ENCODE measurements at regions not wholly inside any gene's neighbourhood (a gene's known extent, or its start where the extent isn't known, plus 50 kb on each side); places are given as distances from the start of the nearest gene placed in this dataset.

GRCh38 chr2:14540015-14540414 is 92.5 kb upstream of the LRATD1 start:
- ChIA-PET POLR2A (no interaction called here), CTCF (no interaction called here)
- ATAC-seq (no peak), DNase-seq (no peak)
- Mint-ChIP-seq H3K4me1 (ENCODE audit: low read depth) (no peaks in the 10 kb centered on the region), H3K36me3 (ENCODE audit: low read depth) (no peaks in the 10 kb centered on the region), H3K4me3 (no peak overlapping the region), H3K9me3 (ENCODE audit: insufficient read depth) (no peaks in the 10 kb centered on the region), H3K27ac (no peak overlapping the region), H3K27me3 (ENCODE audit: low read depth) (no peaks in the 10 kb centered on the region)

GRCh38 chr2:14543284-14543683 is 89.2 kb upstream of the LRATD1 start:
- H3K36me3 Mint-ChIP-seq (ENCODE audit: low read depth), result no peaks in the 10 kb centered on the region
- H3K4me1 Mint-ChIP-seq (ENCODE audit: low read depth), result no peaks in the 10 kb centered on the region
- ATAC-seq (no peak), DNase-seq (no peak)
- no peaks in the 10 kb centered on the region for H3K9me3 Mint-ChIP-seq (ENCODE audit: insufficient read depth)
- ChIA-PET POLR2A (no interaction called here), CTCF (no interaction called here)
- no peak overlapping the region for H3K27ac Mint-ChIP-seq
- H3K27me3 Mint-ChIP-seq (ENCODE audit: low read depth), result no peaks in the 10 kb centered on the region
- no peak overlapping the region for H3K4me3 Mint-ChIP-seq

GRCh38 chr2:14544247-14544646 is 88.3 kb upstream of the LRATD1 start:
- Mint-ChIP-seq H3K4me1 (ENCODE audit: low read depth) (no peaks in the 10 kb centered on the region), H3K27me3 (ENCODE audit: low read depth) (no peaks in the 10 kb centered on the region), H3K36me3 (ENCODE audit: low read depth) (no peaks in the 10 kb centered on the region), H3K9me3 (ENCODE audit: insufficient read depth) (no peaks in the 10 kb centered on the region), H3K27ac (no peak overlapping the region), H3K4me3 (no peak overlapping the region)
- CTCF ChIA-PET, result no interaction called here
- no peak for DNase-seq
- POLR2A ChIA-PET, result no interaction called here
- no peak for ATAC-seq

GRCh38 chr2:14547830-14548229 is 84.7 kb upstream of the LRATD1 start:
- no peak overlapping the region for H3K4me3 Mint-ChIP-seq
- ATAC-seq, result no peak
- CTCF ChIA-PET, result no interaction called here
- no peak overlapping the region for H3K27ac Mint-ChIP-seq
- H3K27me3 Mint-ChIP-seq (ENCODE audit: low read depth), result no peaks in the 10 kb centered on the region
- H3K4me1 Mint-ChIP-seq (ENCODE audit: low read depth), result no peaks in the 10 kb centered on the region
- H3K9me3 Mint-ChIP-seq (ENCODE audit: insufficient read depth), result no peaks in the 10 kb centered on the region
- H3K36me3 Mint-ChIP-seq (ENCODE audit: low read depth), result no peaks in the 10 kb centered on the region
- no peak for DNase-seq
- POLR2A ChIA-PET, result no interaction called here

- Mint-ChIP-seq H3K4me3 (no peak overlapping the region), H3K27me3 (ENCODE audit: low read depth) (no peaks in the 10 kb centered on the region), H3K4me1 (ENCODE audit: low read depth) (no peaks in the 10 kb centered on the region), H3K27ac (no peak overlapping the region), H3K9me3 (ENCODE audit: insufficient read depth) (no peaks in the 10 kb centered on the region), H3K36me3 (ENCODE audit: low read depth) (no peaks in the 10 kb centered on the region)
- DNase-seq (no peak), ATAC-seq (no peak)
- ChIA-PET CTCF (no interaction called here), POLR2A (no interaction called here)
Observed at GRCh38 chr2:14550658-14551057, 81.9 kb upstream of the LRATD1 start.

- H3K36me3 Mint-ChIP-seq (ENCODE audit: low read depth), result no peaks in the 10 kb centered on the region
- no peaks in the 10 kb centered on the region for H3K27me3 Mint-ChIP-seq (ENCODE audit: low read depth)
- no peak overlapping the region for H3K27ac Mint-ChIP-seq
- DNase-seq (no peak), ATAC-seq (no peak)
- no peaks in the 10 kb centered on the region for H3K9me3 Mint-ChIP-seq (ENCODE audit: insufficient read depth)
- ChIA-PET POLR2A (no interaction called here), CTCF (no interaction called here)
- H3K4me1 Mint-ChIP-seq (ENCODE audit: low read depth), result no peaks in the 10 kb centered on the region
- no peak overlapping the region for H3K4me3 Mint-ChIP-seq
Observed at GRCh38 chr2:14551069-14551468, 81.4 kb upstream of the LRATD1 start.

GRCh38 chr2:14552286-14552685 is 80.2 kb upstream of the LRATD1 start:
- H3K4me1 Mint-ChIP-seq (ENCODE audit: low read depth), result no peaks in the 10 kb centered on the region
- ChIA-PET POLR2A (no interaction called here), CTCF (no interaction called here)
- H3K27me3 Mint-ChIP-seq (ENCODE audit: low read depth), result no peaks in the 10 kb centered on the region
- ATAC-seq (no peak), DNase-seq (no peak)
- no peak overlapping the region for H3K27ac Mint-ChIP-seq
- H3K9me3 Mint-ChIP-seq (ENCODE audit: insufficient read depth), result no peaks in the 10 kb centered on the region
- H3K4me3 Mint-ChIP-seq, result no peak overlapping the region
- no peaks in the 10 kb centered on the region for H3K36me3 Mint-ChIP-seq (ENCODE audit: low read depth)

- ATAC-seq (no peak), DNase-seq (no peak)
- no peaks in the 10 kb centered on the region for H3K4me1 Mint-ChIP-seq (ENCODE audit: low read depth)
- no peak overlapping the region for H3K27ac Mint-ChIP-seq
- H3K9me3 Mint-ChIP-seq (ENCODE audit: insufficient read depth), result no peaks in the 10 kb centered on the region
- H3K27me3 Mint-ChIP-seq (ENCODE audit: low read depth), result no peaks in the 10 kb centered on the region
- H3K4me3 Mint-ChIP-seq, result no peak overlapping the region
- CTCF ChIA-PET, result no interaction called here
- POLR2A ChIA-PET, result no interaction called here
- H3K36me3 Mint-ChIP-seq (ENCODE audit: low read depth), result no peaks in the 10 kb centered on the region
Observed at GRCh38 chr2:14552818-14553217, 79.7 kb upstream of the LRATD1 start.

- no peak overlapping the region for H3K4me3 Mint-ChIP-seq
- no peak overlapping the region for H3K27ac Mint-ChIP-seq
- ATAC-seq, result no peak
- H3K9me3 Mint-ChIP-seq (ENCODE audit: insufficient read depth), result no peaks in the 10 kb centered on the region
- H3K36me3 Mint-ChIP-seq (ENCODE audit: low read depth), result no peaks in the 10 kb centered on the region
- H3K27me3 Mint-ChIP-seq (ENCODE audit: low read depth), result no peaks in the 10 kb centered on the region
- H3K4me1 Mint-ChIP-seq (ENCODE audit: low read depth), result no peaks in the 10 kb centered on the region
- CTCF ChIA-PET, result no interaction called here
- POLR2A ChIA-PET, result no interaction called here
- no peak for DNase-seq
Observed at GRCh38 chr2:14554849-14555545, 77.5 kb upstream of the LRATD1 start.

GRCh38 chr2:14557111-14557510 is 75.4 kb upstream of the LRATD1 start:
- ATAC-seq, result no peak
- no peak for DNase-seq
- H3K4me1 Mint-ChIP-seq (ENCODE audit: low read depth), result no peaks in the 10 kb centered on the region
- H3K36me3 Mint-ChIP-seq (ENCODE audit: low read depth), result no peaks in the 10 kb centered on the region
- H3K27ac Mint-ChIP-seq, result no peak overlapping the region
- no peaks in the 10 kb centered on the region for H3K27me3 Mint-ChIP-seq (ENCODE audit: low read depth)
- H3K4me3 Mint-ChIP-seq, result no peak overlapping the region
- H3K9me3 Mint-ChIP-seq (ENCODE audit: insufficient read depth), result no peaks in the 10 kb centered on the region
- ChIA-PET POLR2A (no interaction called here), CTCF (no interaction called here)

- ATAC-seq (no peak), DNase-seq (no peak)
- no peak overlapping the region for H3K4me3 Mint-ChIP-seq
- H3K36me3 Mint-ChIP-seq (ENCODE audit: low read depth), result no peaks in the 10 kb centered on the region
- no peak overlapping the region for H3K27ac Mint-ChIP-seq
- H3K4me1 Mint-ChIP-seq (ENCODE audit: low read depth), result no peaks in the 10 kb centered on the region
- CTCF ChIA-PET, result no interaction called here
- no peaks in the 10 kb centered on the region for H3K27me3 Mint-ChIP-seq (ENCODE audit: low read depth)
- POLR2A ChIA-PET, result no interaction called here
- no peaks in the 10 kb centered on the region for H3K9me3 Mint-ChIP-seq (ENCODE audit: insufficient read depth)
Observed at GRCh38 chr2:14557916-14558315, 74.6 kb upstream of the LRATD1 start.

GRCh38 chr2:14558335-14558919 is 74.1 kb upstream of the LRATD1 start:
- ChIA-PET POLR2A (no interaction called here), CTCF (no interaction called here)
- Mint-ChIP-seq H3K36me3 (ENCODE audit: low read depth) (no peaks in the 10 kb centered on the region), H3K4me1 (ENCODE audit: low read depth) (no peaks in the 10 kb centered on the region), H3K4me3 (no peak overlapping the region), H3K9me3 (ENCODE audit: insufficient read depth) (no peaks in the 10 kb centered on the region), H3K27ac (no peak overlapping the region), H3K27me3 (ENCODE audit: low read depth) (no peaks in the 10 kb centered on the region)
- ATAC-seq (no peak), DNase-seq (no peak)

- CTCF ChIA-PET, result no interaction called here
- POLR2A ChIA-PET, result no interaction called here
Observed at GRCh38 chr2:14560716-14561115, 71.8 kb upstream of the LRATD1 start.

More at GRCh38 chr2:14560716-14561115, 71.8 kb upstream of the LRATD1 start:
- ATAC-seq, result no peak
- DNase-seq, result no peak
- Mint-ChIP-seq H3K36me3 (ENCODE audit: low read depth) (no peaks in the 10 kb centered on the region), H3K4me1 (ENCODE audit: low read depth) (no peaks in the 10 kb centered on the region), H3K9me3 (ENCODE audit: insufficient read depth) (no peaks in the 10 kb centered on the region), H3K4me3 (no peak overlapping the region), H3K27ac (no peak overlapping the region), H3K27me3 (ENCODE audit: low read depth) (no peaks in the 10 kb centered on the region)

Data from activated CD8-positive, alpha-beta T cell treated with anti-CD3 and anti-CD28 coated beads, Interleukin-2, amount 10 ng/mL, durations not matched to agents 7 days and 5 days (primary cell).